ENCODE measurements at regions not wholly inside any gene's neighbourhood (a gene's known extent, or its start where the extent isn't known, plus 50 kb on each side); places are given as distances from the start of the nearest gene placed in this dataset.

GRCh38 chr2:33929467-33929866 is 330.4 kb upstream of the FAM98A start:
- H3K4me3 ChIP-seq (ENCODE audit: low read depth, low read length), result no peak overlapping the region
- no peak for TF ChIP-seq CTCF (conservative IDR thresholded peaks at IDR 0.05; ENCODE audit: low read depth, low read length)
- DNase-seq (ENCODE audit: low read depth), result no peak

- TF ChIP-seq CTCF (conservative IDR thresholded peaks at IDR 0.05; ENCODE audit: low read depth, low read length), result no peak
- no peak for DNase-seq (ENCODE audit: low read depth)
These were observed 328.7 kb upstream of the FAM98A start for GRCh38 chr2:33927756-33928155.

GRCh38 chr2:33925311-33925710 is 326.2 kb upstream of the FAM98A start:
- DNase-seq (ENCODE audit: low read depth), result no peak
- no peak for TF ChIP-seq CTCF (conservative IDR thresholded peaks at IDR 0.05; ENCODE audit: low read depth, low read length)
- H3K4me3 ChIP-seq (ENCODE audit: low read depth, low read length), result no peak overlapping the region

More at GRCh38 chr2:33927756-33928155, 328.7 kb upstream of the FAM98A start:
- H3K4me3 ChIP-seq (ENCODE audit: low read depth, low read length), result no peak overlapping the region

GRCh38 chr2:33924586-33925169 is 325.6 kb upstream of the FAM98A start:
- no peak for DNase-seq (ENCODE audit: low read depth)
- no peak overlapping the region for H3K4me3 ChIP-seq (ENCODE audit: low read depth, low read length)
- TF ChIP-seq CTCF (conservative IDR thresholded peaks at IDR 0.05; ENCODE audit: low read depth, low read length), result no peak

GRCh38 chr2:33917252-33917651 is 318.2 kb upstream of the FAM98A start:
- DNase-seq (ENCODE audit: low read depth), result no peak
- no peak for TF ChIP-seq CTCF (conservative IDR thresholded peaks at IDR 0.05; ENCODE audit: low read depth, low read length)

GRCh38 chr2:33913071-33913616 is 314.0 kb upstream of the FAM98A start:
- TF ChIP-seq CTCF (conservative IDR thresholded peaks at IDR 0.05; ENCODE audit: low read depth, low read length), result no peak
- no peak for DNase-seq (ENCODE audit: low read depth)
- no peak overlapping the region for H3K4me3 ChIP-seq (ENCODE audit: low read depth, low read length)

More at GRCh38 chr2:33917252-33917651, 318.2 kb upstream of the FAM98A start:
- H3K4me3 ChIP-seq (ENCODE audit: low read depth, low read length), result no peak overlapping the region

- TF ChIP-seq CTCF (conservative IDR thresholded peaks at IDR 0.05; ENCODE audit: low read depth, low read length), result no peak
- H3K4me3 ChIP-seq (ENCODE audit: low read depth, low read length), result no peak overlapping the region
- DNase-seq (ENCODE audit: low read depth), result no peak
These were observed 312.2 kb upstream of the FAM98A start for GRCh38 chr2:33911327-33911726.
